HG03520 (cell line): ENCODE measurements at regions not wholly inside any gene's neighbourhood (a gene's known extent, or its start where the extent isn't known, plus 50 kb on each side); places are given as distances from the start of the nearest gene placed in this dataset.

Experiments used
- ATAC-seq: cut with Tn5 transposase; IDR thresholded peaks from one replicate; pipeline ENCODE4 v1.9.1; 2021; ENCODE audit warnings: mild to moderate bottlenecking, moderate library complexity; ENCODE audit not compliant: unreplicated experiment

GRCh38 chr1:194309269-194309668, 1122.9 kb upstream of the B3GALT2 start:
- no peak for ATAC-seq

- ATAC-seq, result no peak
Measured at GRCh38 chr1:194300776-194301175, 1114.4 kb upstream of the B3GALT2 start.

- no peak for ATAC-seq
Measured at GRCh38 chr1:194300340-194300739, 1113.9 kb upstream of the B3GALT2 start.

GRCh38 chr1:194298007-194298598, 1111.7 kb upstream of the B3GALT2 start:
- no peak for ATAC-seq

GRCh38 chr1:194297094-194297493, 1110.7 kb upstream of the B3GALT2 start:
- no peak for ATAC-seq

GRCh38 chr1:194296201-194296600, 1109.8 kb upstream of the B3GALT2 start:
- no peak for ATAC-seq

GRCh38 chr1:194295685-194296084, 1109.3 kb upstream of the B3GALT2 start:
- ATAC-seq, result peak; percentile 95

GRCh38 chr1:194293851-194294405, 1107.5 kb upstream of the B3GALT2 start:
- ATAC-seq, result no peak

GRCh38 chr1:194292966-194293365, 1106.6 kb upstream of the B3GALT2 start:
- ATAC-seq, result no peak

- ATAC-seq, result peak; percentile 94
Measured at GRCh38 chr1:194289569-194290266, 1103.3 kb upstream of the B3GALT2 start.

GRCh38 chr1:194288238-194288637, 1101.8 kb upstream of the B3GALT2 start:
- no peak for ATAC-seq

- ATAC-seq, result no peak
Measured at GRCh38 chr1:194281376-194281775, 1095.0 kb upstream of the B3GALT2 start.

GRCh38 chr1:194280463-194280862, 1094.0 kb upstream of the B3GALT2 start:
- no peak for ATAC-seq

- ATAC-seq, result peak; percentile 87
Measured at GRCh38 chr1:194279975-194280374, 1093.6 kb upstream of the B3GALT2 start.

GRCh38 chr1:194277927-194278326, 1091.5 kb upstream of the B3GALT2 start:
- ATAC-seq, result no peak

- ATAC-seq, result no peak
Measured at GRCh38 chr1:194273660-194274059, 1087.2 kb upstream of the B3GALT2 start.

GRCh38 chr1:194268839-194269238, 1082.4 kb upstream of the B3GALT2 start:
- ATAC-seq, result no peak

- no peak for ATAC-seq
Measured at GRCh38 chr1:194267021-194267420, 1080.6 kb upstream of the B3GALT2 start.

- ATAC-seq, result no peak
Measured at GRCh38 chr1:194256010-194256409, 1069.6 kb upstream of the B3GALT2 start.

- ATAC-seq, result no peak
Measured at GRCh38 chr1:194252199-194252598, 1065.8 kb upstream of the B3GALT2 start.

- no peak for ATAC-seq
Measured at GRCh38 chr1:194241215-194241614, 1054.8 kb upstream of the B3GALT2 start.

GRCh38 chr1:194233069-194233468, 1046.7 kb upstream of the B3GALT2 start:
- ATAC-seq, result no peak
